ENCODE measurements at regions not wholly inside any gene's neighbourhood (a gene's known extent, or its start where the extent isn't known, plus 50 kb on each side); places are given as distances from the start of the nearest gene placed in this dataset.

GRCh38 chr2:234309431-234309830, 187.4 kb downstream of the ARL4C start:
- H4K20me1 ChIP-seq (ENCODE audit: control insufficient read depth, insufficient read depth, insufficient read length): no peaks in the 10 kb centered on the region
- H3K56ac ChIP-seq (ENCODE audit: insufficient read length, low read depth, low read length): no peak overlapping the region
- H3K14ac ChIP-seq (ENCODE audit: insufficient read depth, low read length): no peak overlapping the region
- H3K4me2 ChIP-seq (ENCODE audit: insufficient read depth, insufficient read length, low read length): no peak overlapping the region
- H3K27ac Mint-ChIP-seq: no peak overlapping the region
- no peak overlapping the region for H4K8ac ChIP-seq (replicated peaks; ENCODE audit: insufficient read length, low read depth, low read length)
- H3K36me3 Mint-ChIP-seq (ENCODE audit: insufficient read depth in 1 of 3, low read depth in 3 of 3): peaks cover 0 to 4% (median 0%) of the 10 kb centered on the region in 3 experiments; a peak in 2 of 7 replicates
- H3K9me3 ChIP-seq (ENCODE audit: control insufficient read depth, low read depth, low read length): no peaks in the 10 kb centered on the region
- no peak overlapping the region for H3K18ac ChIP-seq (ENCODE audit: insufficient read length, low read depth, low read length)
- no peak overlapping the region for H2AFZ ChIP-seq (ENCODE audit: low read length)
- no peak overlapping the region for H3K4me3 Mint-ChIP-seq
- peaks cover 3% of the 10 kb centered on the region for H3K27me3 Mint-ChIP-seq (ENCODE audit: low read depth)
- H4K91ac ChIP-seq (ENCODE audit: insufficient read length, low read depth, low read length): no peak overlapping the region
- no peak overlapping the region for H2BK5ac ChIP-seq (ENCODE audit: insufficient read length, low read length)
- no CpG with 5 or more reads among the region's 5 CpGs for WGBS (ENCODE audit: extremely low coverage, insufficient read length, low lambda C conversion rate)
- peaks cover 22 to 30% of the 10 kb centered on the region in 2 experiments for H3K4me1 Mint-ChIP-seq
- no peak overlapping the region for H3K27ac ChIP-seq (ENCODE audit: insufficient read length, low read depth, low read length)
- H3K9me3 Mint-ChIP-seq: peaks cover 0 to 4% of the 10 kb centered on the region in 2 experiments; a peak in 2 of 5 replicates
- no peak overlapping the region for H3K4ac ChIP-seq (ENCODE audit: low read depth, low read length)
- H3K23me2 ChIP-seq (ENCODE audit: insufficient read length, low read depth, low read length, poor library complexity, severe bottlenecking): no peaks in the 10 kb centered on the region
- H4K5ac ChIP-seq (ENCODE audit: insufficient read length, low read depth, low read length): no peak overlapping the region
- TF ChIP-seq CTCF (conservative IDR thresholded peaks at IDR 0.05): no peak
- H3K9ac ChIP-seq (ENCODE audit: extremely low read depth, insufficient read length, low read length): no peak overlapping the region
- no peak overlapping the region for H3T11ph ChIP-seq (ENCODE audit: low read length)
- H2AK5ac ChIP-seq (ENCODE audit: insufficient read length, low read length): no peak overlapping the region
- no peaks in the 10 kb centered on the region for H3K27me3 ChIP-seq (ENCODE audit: insufficient read depth, low read length)
- no peak overlapping the region for H2BK15ac ChIP-seq (ENCODE audit: low read depth, low read length)
- no peak overlapping the region for H2BK20ac ChIP-seq (ENCODE audit: low read depth, low read length, poor library complexity, severe bottlenecking)
- no peak overlapping the region for H2BK120ac ChIP-seq (ENCODE audit: low read depth, low read length, poor library complexity, severe bottlenecking)
- no peak overlapping the region for H3K23ac ChIP-seq (ENCODE audit: insufficient read length, low read depth, low read length)
- no peak overlapping the region for H2BK12ac ChIP-seq (ENCODE audit: insufficient read length, low read depth, low read length)
- peaks cover 2% of the 10 kb centered on the region; the same call in 1 of the 2 replicates for H3K4me1 ChIP-seq (ENCODE audit: insufficient read depth, low read length)
- H3K79me1 ChIP-seq (ENCODE audit: insufficient read depth, low read depth, low read length, poor library complexity, severe bottlenecking): no peaks in the 10 kb centered on the region
- H3K79me2 ChIP-seq (ENCODE audit: insufficient read depth, low read length): no peaks in the 10 kb centered on the region
- DNase-seq: no peak

Data from H9 (cell line).